ENCODE measurements at regions not wholly inside any gene's neighbourhood (a gene's known extent, or its start where the extent isn't known, plus 50 kb on each side); places are given as distances from the start of the nearest gene placed in this dataset.

GRCh38 chr1:106978477-106979322, 77.8 kb upstream of the PRMT6 start:
- H3K27ac ChIP-seq (ENCODE audit: extremely low read length, insufficient read depth, low read length) = no peak overlapping the region
- ChIA-PET CTCF (ENCODE audit: low intra/inter-chr PET ratio, low total read pairs) (no interaction called here), POLR2A (no interaction called here)
- no peaks in the 10 kb centered on the region for H3K27me3 ChIP-seq (ENCODE audit: control insufficient read depth in 1 of 2, insufficient read depth in 2 of 2, low read length in 2 of 2)
- peaks cover 37% of the 10 kb centered on the region for H3K9me3 ChIP-seq (ENCODE audit: low read length)
- H3K4me1 ChIP-seq (ENCODE audit: insufficient read depth, low read length) = no peaks in the 10 kb centered on the region
- no TSS peak for BruUV-seq (replicated peaks)
- H3K36me3 ChIP-seq (replicated peaks in 1 of 2; ENCODE audit: control insufficient read depth in 1 of 2, insufficient read depth in 2 of 2, low read length in 2 of 2) = no peaks in the 10 kb centered on the region
- in situ Hi-C loops (cut with HindIII; ENCODE audit: extremely low pct_ligation_motif_present, low pct_unique_long_range_greater_than_20kb) (no loop called here), intact Hi-C loops (cut with micrococcal nuclease; ENCODE audit: unreplicated experiment) (no loop called here)
- no peaks in the 10 kb centered on the region for H3K79me2 ChIP-seq (ENCODE audit: insufficient read depth, low read length)
- TF ChIP-seq GTF3A (CRISPR knock-in tag; conservative IDR thresholded peaks at IDR 0.05) (no peak), TAF1 (CRISPR knock-in tag; IDR thresholded peaks at IDR 0.05) (no peak), IRF2 (CRISPR knock-in tag; IDR thresholded peaks at IDR 0.05) (no peak), TBL1XR1 (IDR thresholded peaks at IDR 0.05; ENCODE audit: borderline replicate concordance, low read length, partially characterized antibody) (no peak), NRL (CRISPR knock-in tag; IDR thresholded peaks at IDR 0.05; ENCODE audit: borderline replicate concordance) (no peak), ZNF614 (CRISPR knock-in tag; IDR thresholded peaks at IDR 0.05; ENCODE audit: borderline replicate concordance) (no peak), SMYD3 (CRISPR knock-in tag; IDR thresholded peaks at IDR 0.05) (no peak), RBFOX2 (IDR thresholded peaks at IDR 0.05; ENCODE audit: low read depth, low read length) (no peak), GABPB1 (CRISPR knock-in tag; IDR thresholded peaks at IDR 0.05) (no peak), GABPA (IDR thresholded peaks at IDR 0.05; ENCODE audit: low read depth, low read length) (no peak), GABPA (CRISPR knock-in tag; IDR thresholded peaks at IDR 0.05; ENCODE audit: low read depth) (no peak), HNF4A (CRISPR knock-in tag; IDR thresholded peaks at IDR 0.05) (no peak), PPARG (CRISPR knock-in tag; conservative IDR thresholded peaks at IDR 0.05) (no peak), ZNF224 (CRISPR knock-in tag; IDR thresholded peaks at IDR 0.05) (no peak), STAT6 (CRISPR knock-in tag; IDR thresholded peaks at IDR 0.05; ENCODE audit: borderline replicate concordance) (no peak), UBTF (CRISPR knock-in tag; IDR thresholded peaks at IDR 0.05) (no peak)
- WGBS (ENCODE audit: low lambda C conversion rate) = 28% methylated on average over 3 of the region's 3 CpGs
- DNase-seq (ENCODE audit: low spot score) (no peak), ATAC-seq (no peak), FAIRE-seq (no peak)
- H4K20me1 ChIP-seq (ENCODE audit: insufficient read depth, low read length) = no peaks in the 10 kb centered on the region
- H2AFZ ChIP-seq (ENCODE audit: low read length) = no peak overlapping the region
- no peak overlapping the region for H3K4me3 ChIP-seq (replicated peaks in 1 of 3; ENCODE audit: insufficient read depth in 1 of 3, low read depth in 2 of 3, low read length in 3 of 3)
- no peak overlapping the region for H3K4me2 ChIP-seq (ENCODE audit: low read depth, low read length)
- H3K9ac ChIP-seq (ENCODE audit: insufficient read depth, low read depth, low read length) = no peak overlapping the region
